HCT116 (cell line): ENCODE measurements at regions not wholly inside any gene's neighbourhood (a gene's known extent, or its start where the extent isn't known, plus 50 kb on each side); places are given as distances from the start of the nearest gene placed in this dataset.

Source experiments
- ATAC-seq: fragments of 200-7000 bp; cut with Tn5 transposase; 2 replicates; pipeline ENCODE4 v1.9.1; 2020; ENCODE audit warnings: mild to moderate bottlenecking, moderate library complexity
- BruUV-seq: library from RNA; stranded (reverse); fragments of 400-500 nt; replicated peaks from 2 replicates; lab custom pipeline; 2021; lab: Mats Ljungman, UMichigan
- CTCF ChIA-PET: fragments of 300-600 bp; sonication (Branson Sonifier 250); formaldehyde crosslinking; loops from one replicate; lab custom pipeline; 2021; ENCODE audit warnings: antibody characterized with exemption; lab: Charles Lee
- POLR2A ChIA-PET: fragments of 300-600, 350-600 bp; sonication (Branson Sonifier 250); formaldehyde crosslinking; loops from one replicate; lab custom pipeline; 2021; ENCODE audit warnings: antibody characterized with exemption; lab: Charles Lee
- RAD21 ChIA-PET, 2 experiments: fragments of 300-600 bp; sonication (Branson Sonifier 250); formaldehyde crosslinking; loops; one replicate each; lab custom pipeline; 2023; ENCODE audit warnings: low total read pairs in 2 of 2; ENCODE audit not compliant: uncharacterized antibody in 2 of 2, unreplicated experiment in 2 of 2, low non-redundant PET in 1 of 2; lab: Charles Lee
- DNase-seq: peaks from one replicate; pipeline ENCODE4 v3.0.0-alpha.2; 2010; ENCODE audit warnings: low read depth, low spot score
- H2AFZ ChIP-seq: fragments of 200-600 bp; shearing (Covaris generic), sonication (generic); 2 replicates; pipeline ENCODE4 v1.6.1; 2017; ENCODE audit warnings: low read depth, mixed run types, mixed read lengths, antibody characterized with exemption, low read length; ENCODE audit not compliant: poor library complexity, severe bottlenecking
- H3K27ac ChIP-seq: 2 replicates; pipeline ENCODE4 v1.5.1; 2012; ENCODE audit warnings: low read depth, low read length
- H3K27me3 ChIP-seq: fragments of 200-600 bp; sonication (generic); 2 replicates; pipeline ENCODE4 v1.6.1; 2016; ENCODE audit warnings: mixed run types, low read length, mixed read lengths; ENCODE audit not compliant: insufficient read depth
- H3K36me3 ChIP-seq, 2 experiments: fragments of 200-500 bp in 1 of 2; fragments of 200-600 bp in 1 of 2; sonication (Bioruptor generic) in 1 of 2; sonication (generic) in 1 of 2; 2 replicates each; pipeline versions ENCODE4 v1.5.1 to v1.6.1; 2014 to 2016; ENCODE audit warnings: low read length in 2 of 2, inconsistent platforms in 1 of 2, mixed read lengths in 1 of 2, mixed run types in 1 of 2; ENCODE audit not compliant: insufficient read depth in 2 of 2, control insufficient read depth in 1 of 2
- H3K4me1 ChIP-seq, 2 experiments: fragments of 200-600 bp in 1 of 2; sonication (generic) in 1 of 2; 2 replicates each; pipeline versions ENCODE4 v1.5.1 to v1.6.1; 2012 to 2017; ENCODE audit warnings: low read length in 2 of 2, inconsistent platforms in 1 of 2, mild to moderate bottlenecking in 1 of 2, mixed read lengths in 1 of 2, mixed run types in 1 of 2, moderate library complexity in 1 of 2; ENCODE audit not compliant: insufficient read depth in 2 of 2, control insufficient read depth in 1 of 2
- H3K4me2 ChIP-seq: fragments of 200-600 bp; sonication (generic); 2 replicates; pipeline ENCODE4 v1.6.1; 2017; ENCODE audit warnings: mixed run types, low read length, mixed read lengths
- H3K4me3 ChIP-seq, 2 experiments: fragments of 200-600 bp in 1 of 2; sonication (generic) in 1 of 2; replicated peaks in 1 of 2; 2 replicates each; pipeline ENCODE4 v1.5.1; 2011 to 2016; ENCODE audit warnings: low read length in 2 of 2, control low read depth in 1 of 2, low read depth in 1 of 2, mild to moderate bottlenecking in 1 of 2, mixed read lengths in 1 of 2, mixed run types in 1 of 2
- H3K79me2 ChIP-seq: fragments of 200-600 bp; sonication (generic); 2 replicates; pipeline ENCODE4 v1.6.1; 2017; ENCODE audit warnings: mild to moderate bottlenecking, mixed run types, low read length, moderate library complexity, mixed read lengths; ENCODE audit not compliant: insufficient read depth
- H3K9ac ChIP-seq: fragments of 200-600 bp; sonication (generic); 2 replicates; pipeline ENCODE4 v1.6.1; 2016; ENCODE audit warnings: low read length, mixed read lengths
- H3K9me2 ChIP-seq: fragments of 200-600 bp; sonication (generic), shearing (Covaris generic); 2 replicates; pipeline ENCODE4 v1.6.1; 2017; ENCODE audit warnings: mixed run types, mild to moderate bottlenecking, moderate library complexity; ENCODE audit not compliant: insufficient read depth
- H3K9me3 ChIP-seq, 2 experiments: fragments of 200-500 bp in 1 of 2; fragments of 200-600 bp in 1 of 2; sonication (Bioruptor generic) in 1 of 2; sonication (generic) in 1 of 2; 2 replicates each; pipeline ENCODE4 v1.6.1; 2014 to 2017; ENCODE audit warnings: low read length in 2 of 2, mixed read lengths in 2 of 2, inconsistent platforms in 1 of 2, low read depth in 1 of 2, mild to moderate bottlenecking in 1 of 2, mixed run types in 1 of 2, moderate library complexity in 1 of 2; ENCODE audit not compliant: control insufficient read depth in 1 of 2, insufficient read depth in 1 of 2
- H4K20me1 ChIP-seq: fragments of 200-600 bp; sonication (generic), shearing (Covaris generic); 2 replicates; pipeline ENCODE4 v1.6.1; 2017; ENCODE audit warnings: mixed run types, mild to moderate bottlenecking, moderate library complexity; ENCODE audit not compliant: insufficient read depth
- ATF3 ChIP-seq: IDR thresholded peaks from 2 replicates; pipeline ENCODE4 v1.6.1; 2012
- CBX3 ChIP-seq: IDR thresholded peaks from 2 replicates; pipeline ENCODE4 v1.6.1; 2012; ENCODE audit warnings: low read depth
- CEBPB ChIP-seq: IDR thresholded peaks from 2 replicates; pipeline ENCODE4 v1.6.1; 2012; ENCODE audit warnings: low read depth
- EGR1 ChIP-seq: IDR thresholded peaks from 2 replicates; pipeline ENCODE4 v1.6.1; 2012; ENCODE audit warnings: low read depth
- ELF1 ChIP-seq: IDR thresholded peaks from 2 replicates; pipeline ENCODE4 v1.6.1; 2012; ENCODE audit warnings: low read depth, borderline replicate concordance
- EZH2 ChIP-seq: fragments of 200-600 bp; sonication (generic); IDR thresholded peaks from 2 replicates; pipeline ENCODE4 v1.6.1; 2017; ENCODE audit warnings: antibody characterized with exemption, mixed run types
- FOSL1 ChIP-seq: IDR thresholded peaks from 2 replicates; pipeline ENCODE4 v1.6.1; 2012; ENCODE audit warnings: low read depth
- JUND ChIP-seq: IDR thresholded peaks from 2 replicates; pipeline ENCODE4 v1.6.1; 2012
- POLR2A ChIP-seq: IDR thresholded peaks from 2 replicates; pipeline ENCODE4 v1.7.0; 2011; ENCODE audit warnings: borderline replicate concordance; ENCODE audit not compliant: insufficient read depth, insufficient read length; ENCODE audit errors: extremely low read depth
- RAD21 ChIP-seq: IDR thresholded peaks from 2 replicates; pipeline ENCODE4 v1.6.1; 2012; ENCODE audit warnings: low read depth, mild to moderate bottlenecking
- SP1 ChIP-seq: IDR thresholded peaks from 2 replicates; pipeline ENCODE4 v1.6.1; 2012; ENCODE audit warnings: low read depth
- SRF ChIP-seq: IDR thresholded peaks from 2 replicates; pipeline ENCODE4 v1.6.1; 2012; ENCODE audit warnings: low read depth
- TCF7L2 ChIP-seq: IDR thresholded peaks from 2 replicates; pipeline ENCODE4 v1.7.0; 2011; ENCODE audit warnings: borderline replicate concordance, inconsistent platforms; ENCODE audit not compliant: insufficient read depth, insufficient read length; ENCODE audit errors: extremely low read depth
- YY1 ChIP-seq: IDR thresholded peaks from 2 replicates; pipeline ENCODE4 v1.6.1; 2011; ENCODE audit warnings: low read length, low read depth, moderate library complexity, mild to moderate bottlenecking; ENCODE audit not compliant: insufficient replicate concordance; ENCODE audit errors: extremely low read depth
- ZBTB33 ChIP-seq: IDR thresholded peaks from 2 replicates; pipeline ENCODE4 v1.6.1; 2011; ENCODE audit warnings: mild to moderate bottlenecking, low read length, moderate library complexity; ENCODE audit not compliant: insufficient replicate concordance; ENCODE audit errors: extremely low read depth
- ZFX ChIP-seq: fragments of 450-650 bp; IDR thresholded peaks from 2 replicates; pipeline ENCODE4 v1.6.1; 2017
- ZNF274 ChIP-seq: fragments of 200-500 bp; sonication (Bioruptor generic); IDR thresholded peaks from 2 replicates; pipeline ENCODE4 v1.6.1; 2014; ENCODE audit warnings: mild to moderate bottlenecking, low read depth, low read length, inconsistent platforms
- intact Hi-C: fragments of 100-400 bp; cut with micrococcal nuclease; formaldehyde crosslinking; loops from 2 replicates; pipeline ENCODE4 v1.10.0; 2022
- TF ChIP-seq, protein P1 (sequence below), 3 experiments: fragments of 200-600 bp in 1 of 3; sonication (generic) in 1 of 3; IDR thresholded peaks in 2 of 3; conservative IDR thresholded peaks in 1 of 3; 2 replicates each; pipeline ENCODE4 v1.5.1; 2012 to 2017; ENCODE audit warnings: low read depth in 2 of 3, low read length in 2 of 3, antibody characterized with exemption in 1 of 3, borderline replicate concordance in 1 of 3, control low read depth in 1 of 3, mild to moderate bottlenecking in 1 of 3, mixed read lengths in 1 of 3, mixed run types in 1 of 3, moderate library complexity in 1 of 3; ENCODE audit not compliant: insufficient read depth in 1 of 3

GRCh38 chr15:62644216-62644888 lies 398.2 kb upstream of the TPM1 start:
- no TSS peak for BruUV-seq
- Histone ChIP-seq H4K20me1 (no peaks in the 10 kb centered on the region), H3K79me2 (no peaks in the 10 kb centered on the region), H3K4me2 (no peak overlapping the region), H3K4me1 (peaks cover 12 to 22% of the 10 kb centered on the region in 2 experiments), H3K27ac (no peak overlapping the region), H3K9me3 (no peaks in the 10 kb centered on the region), H3K36me3 (no peaks in the 10 kb centered on the region), H2AFZ (no peak overlapping the region), H3K9ac (no peak overlapping the region), H3K27me3 (no peaks in the 10 kb centered on the region), H3K4me3 (no peak overlapping the region), H3K9me2 (no peaks in the 10 kb centered on the region)
- ATAC-seq = no peak
- CTCF ChIA-PET = no interaction called here
- intact Hi-C loops = loop anchor here (10.0 kb wide), 1 partner anchor 160 kb away; no protein-coding TSS in a partner anchor
- DNase-seq = no peak
- RAD21 ChIA-PET = no interaction called here
- POLR2A ChIA-PET = no interaction called here
- no peak for TF ChIP-seq TCF7L2
- TF ChIP-seq CEBPB = no peak
- TF ChIP-seq YY1 = no peak
- no peak for TF ChIP-seq RAD21
- no peak for TF ChIP-seq SRF
- TF ChIP-seq ATF3 = no peak
- TF ChIP-seq EGR1 = no peak
- no peak for TF ChIP-seq FOSL1
- no peak for TF ChIP-seq EZH2
- no peak for TF ChIP-seq ELF1
- TF ChIP-seq CBX3 = no peak
- TF ChIP-seq ZNF274 = no peak
- TF ChIP-seq JUND = no peak
- no peak for TF ChIP-seq ZFX
- TF ChIP-seq SP1 = no peak
- TF ChIP-seq POLR2A = no peak
- no peak for TF ChIP-seq ZBTB33
- TF ChIP-seq, protein P1, sequence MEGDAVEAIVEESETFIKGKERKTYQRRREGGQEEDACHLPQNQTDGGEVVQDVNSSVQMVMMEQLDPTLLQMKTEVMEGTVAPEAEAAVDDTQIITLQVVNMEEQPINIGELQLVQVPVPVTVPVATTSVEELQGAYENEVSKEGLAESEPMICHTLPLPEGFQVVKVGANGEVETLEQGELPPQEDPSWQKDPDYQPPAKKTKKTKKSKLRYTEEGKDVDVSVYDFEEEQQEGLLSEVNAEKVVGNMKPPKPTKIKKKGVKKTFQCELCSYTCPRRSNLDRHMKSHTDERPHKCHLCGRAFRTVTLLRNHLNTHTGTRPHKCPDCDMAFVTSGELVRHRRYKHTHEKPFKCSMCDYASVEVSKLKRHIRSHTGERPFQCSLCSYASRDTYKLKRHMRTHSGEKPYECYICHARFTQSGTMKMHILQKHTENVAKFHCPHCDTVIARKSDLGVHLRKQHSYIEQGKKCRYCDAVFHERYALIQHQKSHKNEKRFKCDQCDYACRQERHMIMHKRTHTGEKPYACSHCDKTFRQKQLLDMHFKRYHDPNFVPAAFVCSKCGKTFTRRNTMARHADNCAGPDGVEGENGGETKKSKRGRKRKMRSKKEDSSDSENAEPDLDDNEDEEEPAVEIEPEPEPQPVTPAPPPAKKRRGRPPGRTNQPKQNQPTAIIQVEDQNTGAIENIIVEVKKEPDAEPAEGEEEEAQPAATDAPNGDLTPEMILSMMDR (IDR thresholded peaks at IDR 0.05 in 2 of 3, conservative IDR thresholded peaks at IDR 0.05 in 1 of 3; ENCODE audit: borderline replicate concordance in 1 of 3, insufficient read depth in 1 of 3, low read depth in 2 of 3, low read length in 2 of 3) = no peak
